T-helper 17 cell (primary cell): ENCODE measurements at regions not wholly inside any gene's neighbourhood (a gene's known extent, or its start where the extent isn't known, plus 50 kb on each side); places are given as distances from the start of the nearest gene placed in this dataset.

Experiments
- ATAC-seq: fragments of 150-1000 bp; cut with Tn5 transposase; 2 replicates; pipeline ENCODE4 v1.10.0; 2021; ENCODE audit warnings: mild to moderate bottlenecking, moderate library complexity
- DNase-seq, 3 donors: peaks; one replicate each; pipeline versions ENCODE4 v3.0.0 to v3.0.0-alpha.2; 2020 to 2021
- H3K9me3 ChIP-seq: one replicate; pipeline ENCODE4 v1.7.0; 2013; ENCODE audit warnings: low read length, mild to moderate bottlenecking; ENCODE audit not compliant: control insufficient read depth, poor library complexity, severe bottlenecking
- H3K27ac Mint-ChIP-seq: one replicate; pipeline ENCODE4 v1.8.0; 2022; ENCODE audit warnings: mild to moderate bottlenecking, moderate library complexity, mixed read lengths
- H3K27me3 Mint-ChIP-seq: one replicate; pipeline ENCODE4 v1.8.0; 2022; ENCODE audit warnings: mixed read lengths
- H3K36me3 Mint-ChIP-seq: one replicate; pipeline ENCODE4 v1.8.0; 2022; ENCODE audit warnings: low read depth, mixed read lengths
- H3K4me1 Mint-ChIP-seq: one replicate; pipeline ENCODE4 v1.8.0; 2022; ENCODE audit warnings: mild to moderate bottlenecking, mixed read lengths
- H3K4me3 Mint-ChIP-seq: one replicate; pipeline ENCODE4 v1.8.0; 2022; ENCODE audit warnings: mild to moderate bottlenecking, moderate library complexity, mixed read lengths

DNA sequence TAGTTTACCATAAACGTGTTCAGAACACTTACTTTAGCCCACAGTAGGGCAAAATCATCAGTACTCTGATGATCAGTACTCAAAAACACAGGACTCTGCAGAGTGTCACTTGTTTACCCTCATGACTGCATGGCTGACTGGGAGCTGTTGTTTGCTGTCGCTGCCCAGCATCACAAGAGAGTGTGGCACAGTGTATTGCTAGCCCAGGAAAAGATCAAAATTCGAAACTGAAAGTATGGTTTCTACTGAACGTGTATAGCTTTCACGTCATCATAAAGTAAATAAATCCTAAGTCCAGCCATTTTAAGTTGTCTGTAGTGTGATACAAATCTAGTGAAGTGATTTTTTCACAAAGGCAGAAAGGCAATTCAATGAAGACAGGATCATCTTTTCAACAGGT is 184.6 kb downstream of the RAMP3 start:
- H3K36me3 Mint-ChIP-seq: no peaks in the 10 kb centered on the region
- H3K4me3 Mint-ChIP-seq: peak overlapping the region; percentile 39
- ATAC-seq: peak; percentile 39

DNA sequence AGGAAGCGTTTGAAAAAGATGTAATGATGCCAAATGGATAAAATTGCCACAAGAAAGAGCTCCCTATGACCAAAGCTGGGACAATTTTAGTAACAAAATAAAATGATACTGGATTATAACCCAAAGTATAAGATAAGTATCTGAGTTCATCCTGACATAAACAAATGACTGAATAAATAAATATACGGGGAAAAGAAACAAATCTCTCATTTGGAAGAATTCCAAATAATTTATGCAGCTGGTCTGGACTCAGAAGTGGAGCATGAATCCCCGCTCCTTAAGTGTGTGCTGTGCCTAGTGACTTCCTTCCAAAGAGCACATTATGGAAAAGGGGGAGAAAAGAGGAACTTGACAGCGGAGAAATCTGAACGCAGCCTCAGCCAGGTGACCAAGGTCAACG is 186.2 kb downstream of the RAMP3 start:
- H3K27me3 Mint-ChIP-seq: peaks cover 30% of the 10 kb centered on the region
- H3K27ac Mint-ChIP-seq: no peak overlapping the region
- ATAC-seq (no peak), DNase-seq (no peak)
- H3K4me1 Mint-ChIP-seq: peaks cover 4% of the 10 kb centered on the region
- H3K4me3 Mint-ChIP-seq: no peak overlapping the region
- H3K36me3 Mint-ChIP-seq: peaks cover 3% of the 10 kb centered on the region
- no peaks in the 10 kb centered on the region for H3K9me3 ChIP-seq

More for the DNA sequence above, 184.6 kb downstream of the RAMP3 start:
- no peak for DNase-seq
- H3K9me3 ChIP-seq: no peaks in the 10 kb centered on the region
- peaks cover 32% of the 10 kb centered on the region for H3K27me3 Mint-ChIP-seq
- peaks cover 4% of the 10 kb centered on the region for H3K4me1 Mint-ChIP-seq
- no peak overlapping the region for H3K27ac Mint-ChIP-seq

DNA sequence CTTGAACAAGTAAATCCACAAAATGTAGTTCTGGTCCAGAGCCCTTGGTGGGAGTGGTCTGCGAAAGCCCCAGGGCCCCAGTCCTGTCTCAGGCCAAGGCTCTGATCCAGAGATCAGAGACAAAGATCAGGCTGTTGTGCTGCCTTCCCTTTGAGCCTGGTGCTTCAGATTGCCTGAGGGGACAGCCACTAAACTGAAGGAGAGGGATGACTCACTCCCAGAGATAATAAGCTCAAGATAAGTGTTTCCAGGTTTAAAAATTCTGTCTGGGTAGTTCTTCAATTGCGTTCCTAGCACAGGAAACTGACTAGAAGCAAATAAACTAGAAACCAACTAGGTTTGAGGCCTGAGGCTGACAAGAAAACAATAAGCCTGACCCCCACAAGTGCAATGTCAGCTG is 190.2 kb downstream of the RAMP3 start:
- H3K27me3 Mint-ChIP-seq: peaks cover 42% of the 10 kb centered on the region
- ATAC-seq (no peak), DNase-seq (no peak)
- no peak overlapping the region for H3K27ac Mint-ChIP-seq
- H3K4me1 Mint-ChIP-seq: no peaks in the 10 kb centered on the region
- H3K9me3 ChIP-seq: no peaks in the 10 kb centered on the region
- H3K36me3 Mint-ChIP-seq: peaks cover 3% of the 10 kb centered on the region
- no peak overlapping the region for H3K4me3 Mint-ChIP-seq

- H3K9me3 ChIP-seq: no peaks in the 10 kb centered on the region
- no peak for ATAC-seq
- H3K27me3 Mint-ChIP-seq: peaks cover 46% of the 10 kb centered on the region
- H3K4me1 Mint-ChIP-seq: no peaks in the 10 kb centered on the region
- no peak overlapping the region for H3K4me3 Mint-ChIP-seq
- DNase-seq: no peak
- H3K27ac Mint-ChIP-seq: no peak overlapping the region
- peaks cover 5% of the 10 kb centered on the region for H3K36me3 Mint-ChIP-seq
Observed at GRCh38 chr7:45349090-45349489, 191.5 kb downstream of the RAMP3 start.

DNA sequence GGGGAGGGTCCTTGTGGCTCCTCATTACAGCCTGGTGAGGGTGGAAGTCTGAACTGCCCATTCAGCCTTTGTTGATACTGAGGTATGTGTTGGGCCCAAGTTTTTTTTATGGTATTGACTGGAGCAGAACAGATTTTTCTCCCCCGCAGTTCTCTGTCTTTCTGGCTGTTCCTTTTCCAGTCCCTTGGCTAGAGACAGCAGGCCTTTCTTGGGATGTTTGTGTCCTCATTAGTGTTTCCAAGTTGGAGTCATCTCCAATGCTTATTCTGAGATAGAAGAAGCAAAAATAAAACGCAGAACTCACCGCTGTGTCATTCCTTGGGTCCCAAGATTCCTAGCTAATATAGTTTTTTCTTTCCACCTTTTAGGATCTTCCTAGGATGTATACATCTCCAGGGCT is 193.3 kb downstream of the RAMP3 start:
- H3K27ac Mint-ChIP-seq: no peak overlapping the region
- H3K27me3 Mint-ChIP-seq: peaks cover 50% of the 10 kb centered on the region
- DNase-seq (no peak), ATAC-seq (no peak)
- H3K36me3 Mint-ChIP-seq: peaks cover 5% of the 10 kb centered on the region
- H3K9me3 ChIP-seq: no peaks in the 10 kb centered on the region
- H3K4me3 Mint-ChIP-seq: no peak overlapping the region
- no peaks in the 10 kb centered on the region for H3K4me1 Mint-ChIP-seq

- Mint-ChIP-seq H3K27me3 (peaks cover 18% of the 10 kb centered on the region), H3K36me3 (peaks cover 1% of the 10 kb centered on the region), H3K27ac (no peak overlapping the region), H3K4me1 (no peaks in the 10 kb centered on the region), H3K4me3 (no peak overlapping the region)
- ATAC-seq (no peak), DNase-seq (no peak)
- H3K9me3 ChIP-seq: no peaks in the 10 kb centered on the region
Observed at GRCh38 chr7:45358287-45358686, 200.7 kb downstream of the RAMP3 start.

DNA sequence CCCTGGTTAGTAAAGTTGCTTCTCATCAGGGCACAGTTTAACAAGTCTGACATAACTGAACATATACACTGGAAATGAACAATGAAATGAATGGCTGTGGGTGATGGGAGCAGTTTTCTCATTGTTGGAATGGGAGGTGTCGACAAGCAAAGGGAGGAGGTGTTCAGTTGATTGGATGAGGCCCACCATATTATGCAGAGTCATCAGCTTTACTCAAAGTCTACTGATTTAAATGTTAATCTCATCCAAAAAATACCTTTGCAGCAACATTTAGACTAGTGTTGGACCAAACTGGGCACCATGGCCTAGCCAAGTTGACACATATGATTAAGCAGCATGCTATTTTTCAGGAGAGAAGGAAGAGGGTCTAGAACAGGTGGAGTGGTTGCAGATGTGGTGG is 201.7 kb downstream of the RAMP3 start:
- H3K36me3 Mint-ChIP-seq: no peaks in the 10 kb centered on the region
- no peaks in the 10 kb centered on the region for H3K4me1 Mint-ChIP-seq
- DNase-seq (no peak), ATAC-seq (no peak)
- H3K4me3 Mint-ChIP-seq: no peak overlapping the region
- no peaks in the 10 kb centered on the region for H3K9me3 ChIP-seq
- H3K27me3 Mint-ChIP-seq: peaks cover 21% of the 10 kb centered on the region
- no peak overlapping the region for H3K27ac Mint-ChIP-seq

GRCh38 chr7:45359776-45360175 is 202.2 kb downstream of the RAMP3 start:
- Mint-ChIP-seq H3K27me3 (peaks cover 24% of the 10 kb centered on the region), H3K36me3 (no peaks in the 10 kb centered on the region), H3K4me1 (no peaks in the 10 kb centered on the region), H3K27ac (no peak overlapping the region), H3K4me3 (no peak overlapping the region)
- DNase-seq: no peak
- no peak for ATAC-seq
- H3K9me3 ChIP-seq: no peaks in the 10 kb centered on the region

DNA sequence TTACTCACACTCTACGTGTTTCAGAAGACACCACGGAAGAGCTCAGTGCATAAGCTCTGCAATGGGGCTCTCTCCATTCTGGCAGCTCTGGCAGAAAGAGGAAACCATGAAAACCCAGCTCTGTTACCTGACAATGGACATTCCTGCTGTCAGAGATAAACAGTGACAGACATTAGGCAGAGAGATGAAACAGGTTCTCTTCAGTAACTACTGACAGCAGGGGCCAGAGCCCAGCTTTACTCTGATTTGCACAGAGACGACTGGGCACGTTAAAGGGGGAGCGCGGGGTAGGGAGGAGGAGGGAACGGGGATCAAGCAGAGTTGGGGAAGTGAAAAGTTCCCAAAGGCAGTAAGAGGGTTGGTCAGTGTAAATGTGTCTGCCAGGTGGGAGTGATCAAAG is 206.1 kb downstream of the RAMP3 start:
- H3K9me3 ChIP-seq: no peaks in the 10 kb centered on the region
- H3K27me3 Mint-ChIP-seq: peaks cover 42% of the 10 kb centered on the region
- DNase-seq (no peak), ATAC-seq (no peak)
- no peaks in the 10 kb centered on the region for H3K4me1 Mint-ChIP-seq
- H3K27ac Mint-ChIP-seq: no peak overlapping the region
- H3K4me3 Mint-ChIP-seq: no peak overlapping the region
- H3K36me3 Mint-ChIP-seq: no peaks in the 10 kb centered on the region

GRCh38 chr7:45365341-45365740 is 207.8 kb downstream of the RAMP3 start:
- Mint-ChIP-seq H3K36me3 (no peaks in the 10 kb centered on the region), H3K4me1 (no peaks in the 10 kb centered on the region), H3K27me3 (peaks cover 42% of the 10 kb centered on the region), H3K27ac (no peak overlapping the region), H3K4me3 (no peak overlapping the region)
- ATAC-seq: no peak
- no peak for DNase-seq
- H3K9me3 ChIP-seq: no peaks in the 10 kb centered on the region

GRCh38 chr7:45366475-45366874 is 207.7 kb upstream of the ADCY1 start:
- Mint-ChIP-seq H3K36me3 (no peaks in the 10 kb centered on the region), H3K4me3 (no peak overlapping the region), H3K4me1 (no peaks in the 10 kb centered on the region), H3K27ac (no peak overlapping the region), H3K27me3 (peaks cover 42% of the 10 kb centered on the region)
- H3K9me3 ChIP-seq: no peaks in the 10 kb centered on the region
- DNase-seq: no peak
- ATAC-seq: no peak

GRCh38 chr7:45367026-45367425 is 207.1 kb upstream of the ADCY1 start:
- no peaks in the 10 kb centered on the region for H3K9me3 ChIP-seq
- Mint-ChIP-seq H3K4me3 (no peak overlapping the region), H3K36me3 (no peaks in the 10 kb centered on the region), H3K27me3 (peaks cover 40% of the 10 kb centered on the region), H3K27ac (no peak overlapping the region), H3K4me1 (no peaks in the 10 kb centered on the region)
- no peak for DNase-seq
- no peak for ATAC-seq

- DNase-seq (no peak), ATAC-seq (no peak)
- Mint-ChIP-seq H3K27me3 (peaks cover 32% of the 10 kb centered on the region), H3K4me3 (no peak overlapping the region), H3K27ac (no peak overlapping the region), H3K4me1 (no peaks in the 10 kb centered on the region), H3K36me3 (no peaks in the 10 kb centered on the region)
- H3K9me3 ChIP-seq: no peaks in the 10 kb centered on the region
Observed at GRCh38 chr7:45368129-45368807, 205.9 kb upstream of the ADCY1 start.

GRCh38 chr7:45384499-45384898 is 189.7 kb upstream of the ADCY1 start:
- Mint-ChIP-seq H3K4me1 (no peaks in the 10 kb centered on the region), H3K27ac (no peak overlapping the region), H3K36me3 (no peaks in the 10 kb centered on the region), H3K27me3 (peaks cover 41% of the 10 kb centered on the region), H3K4me3 (no peak overlapping the region)
- DNase-seq (no peak), ATAC-seq (no peak)
- H3K9me3 ChIP-seq: no peaks in the 10 kb centered on the region
